ENCODE measurements at regions not wholly inside any gene's neighbourhood (a gene's known extent, or its start where the extent isn't known, plus 50 kb on each side); places are given as distances from the start of the nearest gene placed in this dataset.

DNA sequence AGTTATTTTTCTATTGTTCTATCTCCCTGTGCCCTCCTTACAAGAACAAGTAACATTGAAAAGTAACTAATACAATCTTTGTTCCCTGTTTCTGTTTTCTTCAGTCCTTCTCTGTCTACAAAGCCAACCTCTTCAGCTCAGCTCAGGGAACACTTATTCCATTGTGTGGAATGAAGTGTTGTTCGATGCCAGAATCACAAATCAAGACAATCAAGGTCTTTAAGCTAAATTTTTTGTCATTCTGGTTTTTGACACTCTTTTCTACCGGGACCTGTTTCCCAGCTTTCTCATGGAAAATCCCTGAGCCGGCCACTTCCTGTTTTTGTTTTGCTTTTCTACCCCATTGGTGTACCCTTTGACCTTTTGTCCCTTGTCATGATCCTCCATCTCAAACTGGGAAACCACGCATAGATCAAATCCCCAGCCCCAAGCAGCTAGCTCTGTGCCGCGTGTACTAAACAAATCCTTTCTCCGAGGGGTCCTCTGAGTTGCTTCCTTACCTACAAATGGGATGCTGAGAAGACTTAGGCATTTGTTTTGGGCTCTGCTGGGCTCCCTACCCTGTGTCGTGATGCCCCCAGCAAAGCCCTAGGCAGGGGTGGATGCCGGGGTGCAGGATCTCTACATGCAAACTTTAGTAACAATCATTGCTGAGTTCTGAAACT, 141.8 kb downstream of the TOMM20 start:
- TF ChIP-seq, protein P1, sequence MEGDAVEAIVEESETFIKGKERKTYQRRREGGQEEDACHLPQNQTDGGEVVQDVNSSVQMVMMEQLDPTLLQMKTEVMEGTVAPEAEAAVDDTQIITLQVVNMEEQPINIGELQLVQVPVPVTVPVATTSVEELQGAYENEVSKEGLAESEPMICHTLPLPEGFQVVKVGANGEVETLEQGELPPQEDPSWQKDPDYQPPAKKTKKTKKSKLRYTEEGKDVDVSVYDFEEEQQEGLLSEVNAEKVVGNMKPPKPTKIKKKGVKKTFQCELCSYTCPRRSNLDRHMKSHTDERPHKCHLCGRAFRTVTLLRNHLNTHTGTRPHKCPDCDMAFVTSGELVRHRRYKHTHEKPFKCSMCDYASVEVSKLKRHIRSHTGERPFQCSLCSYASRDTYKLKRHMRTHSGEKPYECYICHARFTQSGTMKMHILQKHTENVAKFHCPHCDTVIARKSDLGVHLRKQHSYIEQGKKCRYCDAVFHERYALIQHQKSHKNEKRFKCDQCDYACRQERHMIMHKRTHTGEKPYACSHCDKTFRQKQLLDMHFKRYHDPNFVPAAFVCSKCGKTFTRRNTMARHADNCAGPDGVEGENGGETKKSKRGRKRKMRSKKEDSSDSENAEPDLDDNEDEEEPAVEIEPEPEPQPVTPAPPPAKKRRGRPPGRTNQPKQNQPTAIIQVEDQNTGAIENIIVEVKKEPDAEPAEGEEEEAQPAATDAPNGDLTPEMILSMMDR (IDR thresholded peaks at IDR 0.05): no peak
- TF ChIP-seq REST (IDR thresholded peaks at IDR 0.05; ENCODE audit: insufficient read depth in 1 of 2, low read depth in 2 of 2, low read length in 1 of 2): no peak

Measured in Panc1 (cell line).